Trophoblast cell (in vitro differentiated cells and primary cell): ENCODE measurements at regions not wholly inside any gene's neighbourhood (a gene's known extent, or its start where the extent isn't known, plus 50 kb on each side); places are given as distances from the start of the nearest gene placed in this dataset.

ENCODE experiments used
- DNase-seq, 2 donors: peaks; one replicate each; pipeline ENCODE4 v3.0.0-alpha.2; 2016
- H2AFZ ChIP-seq: 2 replicates; pipeline ENCODE4 v1.6.1; 2013; ENCODE audit warnings: low read length, moderate library complexity, mild to moderate bottlenecking; ENCODE audit not compliant: insufficient read depth, poor library complexity
- H2AK5ac ChIP-seq: 2 replicates; pipeline ENCODE4 v1.6.1; 2013; ENCODE audit warnings: mild to moderate bottlenecking, low read length
- H2BK120ac ChIP-seq: 2 replicates; pipeline ENCODE4 v1.6.1; 2013; ENCODE audit warnings: low read length, mild to moderate bottlenecking, moderate library complexity; ENCODE audit not compliant: insufficient read depth, poor library complexity
- H2BK12ac ChIP-seq: 2 replicates; pipeline ENCODE4 v1.6.1; 2013; ENCODE audit warnings: mild to moderate bottlenecking, low read length, moderate library complexity
- H2BK5ac ChIP-seq: 2 replicates; pipeline ENCODE4 v1.6.1; 2013; ENCODE audit warnings: low read length, low read depth, moderate library complexity, mild to moderate bottlenecking; ENCODE audit not compliant: poor library complexity
- H3K14ac ChIP-seq: 2 replicates; pipeline ENCODE4 v1.6.1; 2013; ENCODE audit warnings: mild to moderate bottlenecking, low read length
- H3K18ac ChIP-seq: 2 replicates; pipeline ENCODE4 v1.6.1; 2013; ENCODE audit warnings: mild to moderate bottlenecking, low read length
- H3K23ac ChIP-seq: 2 replicates; pipeline ENCODE4 v1.6.1; 2013; ENCODE audit warnings: low read length
- H3K27ac ChIP-seq: 2 replicates; pipeline ENCODE4 v1.5.1; 2013; ENCODE audit warnings: low read depth, mild to moderate bottlenecking, inconsistent platforms, low read length, moderate library complexity
- H3K27me3 ChIP-seq: 2 replicates; pipeline ENCODE4 v1.6.1; 2013; ENCODE audit warnings: inconsistent platforms, mild to moderate bottlenecking, low read length, moderate library complexity; ENCODE audit not compliant: insufficient read depth
- H3K36me3 ChIP-seq, 2 experiments: 1 replicate in 1 of 2; 2 replicates in 1 of 2; pipeline ENCODE4 v1.6.1; 2013; ENCODE audit warnings: low read length in 2 of 2, mild to moderate bottlenecking in 2 of 2, moderate library complexity in 1 of 2; ENCODE audit not compliant: insufficient read depth in 2 of 2, control insufficient read depth in 1 of 2
- H3K4ac ChIP-seq: 2 replicates; pipeline ENCODE4 v1.6.1; 2013; ENCODE audit warnings: low read depth, mild to moderate bottlenecking, low read length, moderate library complexity
- H3K4me1 ChIP-seq, 2 experiments: 1 replicate in 1 of 2; 2 replicates in 1 of 2; pipeline ENCODE4 v1.6.1; 2013; ENCODE audit warnings: low read length in 2 of 2, mild to moderate bottlenecking in 2 of 2, moderate library complexity in 1 of 2; ENCODE audit not compliant: insufficient read depth in 2 of 2, control insufficient read depth in 1 of 2
- H3K4me2 ChIP-seq: 2 replicates; pipeline ENCODE4 v1.6.1; 2013; ENCODE audit warnings: inconsistent platforms, mild to moderate bottlenecking, low read length, moderate library complexity
- H3K4me3 ChIP-seq: 2 replicates; pipeline ENCODE4 v1.5.1; 2013; ENCODE audit warnings: mild to moderate bottlenecking, low read depth, low read length, inconsistent platforms
- H3K79me1 ChIP-seq: one replicate; pipeline ENCODE4 v1.6.1; 2013; ENCODE audit warnings: low read length
- H3K79me2 ChIP-seq: 2 replicates; pipeline ENCODE4 v1.6.1; 2013; ENCODE audit warnings: low read length, mild to moderate bottlenecking; ENCODE audit not compliant: control insufficient read depth, insufficient read depth, poor library complexity
- H3K9ac ChIP-seq: 2 replicates; pipeline ENCODE4 v1.6.1; 2013; ENCODE audit warnings: mild to moderate bottlenecking, low read length
- H3K9me3 ChIP-seq: 2 replicates; pipeline ENCODE4 v1.6.1; 2013; ENCODE audit warnings: low read depth, mild to moderate bottlenecking, control low read depth, inconsistent platforms, low read length; ENCODE audit not compliant: insufficient read depth
- H4K12ac ChIP-seq: 2 replicates; pipeline ENCODE4 v1.6.1; 2013; ENCODE audit warnings: low read depth, mild to moderate bottlenecking, low read length, moderate library complexity
- H4K8ac ChIP-seq: 2 replicates; pipeline ENCODE4 v1.6.1; 2013; ENCODE audit warnings: low read depth, mild to moderate bottlenecking, low read length, moderate library complexity
- H4K91ac ChIP-seq: one replicate; pipeline ENCODE4 v1.6.1; 2013; ENCODE audit warnings: low read depth, mild to moderate bottlenecking, low read length, moderate library complexity
- WGBS: extraction: QIAGEN DNeasy Blood & Tissue Kit; methylation state at CpG from one replicate; pipeline ENCODE4 v1.1.7; 2013; ENCODE audit warnings: missing lambda C conversion rate; ENCODE audit not compliant: insufficient read length, insufficient coverage; ENCODE audit errors: extremely low coverage; 5-methylcytosine and 5-hydroxymethylcytosine counted together

DNA sequence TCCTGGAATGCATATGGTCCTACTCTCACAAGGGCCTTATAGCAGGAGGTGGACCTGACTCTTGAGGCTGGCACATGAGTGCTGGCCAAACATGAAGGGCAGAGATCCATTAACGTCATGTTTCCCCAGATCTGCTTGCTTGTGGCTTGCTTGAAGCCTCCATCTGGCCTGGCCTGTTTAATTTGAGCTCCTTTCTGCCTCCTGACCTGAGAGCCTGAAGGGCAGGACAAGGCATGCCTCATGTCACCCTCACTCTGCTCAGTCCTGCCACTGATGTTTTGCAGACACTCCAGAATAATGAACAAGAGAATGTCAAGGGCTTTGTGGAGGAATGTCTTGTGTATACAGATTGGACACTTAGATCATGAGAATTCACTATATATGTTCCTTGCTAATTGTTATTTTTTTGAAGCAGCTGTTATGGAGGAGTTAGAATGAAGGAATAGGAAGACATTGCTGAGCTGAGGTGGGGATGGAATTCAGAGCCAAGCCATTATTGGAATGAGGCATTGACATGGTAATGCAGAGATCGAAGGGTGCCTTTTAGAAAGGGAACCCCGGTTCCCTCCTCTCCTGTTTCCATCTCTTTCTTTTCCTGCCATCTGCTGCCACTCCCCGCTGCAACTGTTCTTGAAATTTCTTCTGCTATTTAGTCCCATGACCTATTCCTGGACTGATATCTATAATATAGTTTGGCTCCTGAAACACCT, 457.0 kb upstream of the PROX1 start:
- no peaks in the 10 kb centered on the region for H3K36me3 ChIP-seq
- no peak overlapping the region for H3K4me3 ChIP-seq
- H2AFZ ChIP-seq, result no peak overlapping the region
- H2BK120ac ChIP-seq, result peak overlapping the region; percentile 23
- DNase-seq, result no peak
- H3K4me1 ChIP-seq, result peaks cover 5 to 14% of the 10 kb centered on the region in 2 experiments
- peak overlapping the region; percentile 28 for H2BK5ac ChIP-seq
- H3K27ac ChIP-seq, result peak overlapping the region; percentile 80
- H3K4ac ChIP-seq, result no peak overlapping the region
- H3K79me2 ChIP-seq, result no peaks in the 10 kb centered on the region
- no peak overlapping the region for H4K8ac ChIP-seq
- H4K91ac ChIP-seq, result no peak overlapping the region
- H3K27me3 ChIP-seq, result no peaks in the 10 kb centered on the region
- H2BK12ac ChIP-seq, result no peak overlapping the region
- no peak overlapping the region for H3K4me2 ChIP-seq
- H3K79me1 ChIP-seq, result peaks cover 3% of the 10 kb centered on the region
- H3K23ac ChIP-seq, result no peak overlapping the region
- H3K14ac ChIP-seq, result no peak overlapping the region
- no peaks in the 10 kb centered on the region for H3K9me3 ChIP-seq
- no peak overlapping the region for H2AK5ac ChIP-seq
- no peak overlapping the region for H3K9ac ChIP-seq
- no CpG with 5 or more reads among the region's 4 CpGs for WGBS
- H3K18ac ChIP-seq, result no peak overlapping the region
- H4K12ac ChIP-seq, result no peak overlapping the region

DNA sequence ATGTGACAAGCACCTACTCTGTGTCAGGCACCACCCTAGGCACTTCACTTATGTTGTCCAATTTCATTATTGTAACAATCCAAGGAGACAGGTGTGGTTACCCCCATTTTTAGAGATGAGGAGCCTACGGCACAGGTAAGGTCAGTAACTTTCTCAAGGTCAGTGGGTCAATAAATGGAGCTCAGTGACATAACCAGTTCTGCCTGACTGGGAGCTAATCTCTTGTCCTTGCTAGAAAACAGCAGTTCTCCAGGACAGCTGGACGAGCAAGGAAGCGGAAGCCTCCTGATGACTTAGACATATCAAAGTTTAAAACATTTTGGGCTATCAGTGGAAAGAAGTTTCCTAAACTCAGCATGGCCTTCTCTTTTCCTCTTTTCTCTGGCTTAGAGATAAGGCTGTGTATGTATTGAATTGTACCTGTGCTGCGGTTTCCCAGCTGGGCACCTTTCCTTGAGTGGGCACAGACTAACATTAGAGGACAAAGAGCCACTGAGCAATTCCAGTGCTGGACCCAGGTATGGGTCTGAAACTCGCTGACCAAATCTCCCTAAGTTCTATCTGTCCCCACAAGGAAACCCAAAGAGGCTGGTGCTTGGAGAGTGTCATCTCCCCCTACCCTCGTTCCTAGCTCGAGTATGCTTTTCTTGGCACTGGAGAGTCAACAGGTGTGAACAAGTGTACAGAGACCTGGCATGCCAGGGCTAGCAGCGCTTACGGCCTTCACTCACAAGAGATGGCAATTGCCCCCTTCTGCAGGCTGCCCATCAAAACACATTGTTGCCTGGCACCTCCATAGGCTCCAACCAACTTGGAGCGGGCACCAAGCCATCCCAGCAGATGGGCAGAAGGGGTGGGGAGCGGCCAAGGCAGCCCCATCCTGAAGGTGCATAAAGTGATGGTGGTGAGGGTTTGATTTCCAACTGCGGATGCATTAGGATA, 456.1 kb upstream of the PROX1 start:
- H3K23ac ChIP-seq, result no peak overlapping the region
- H2BK5ac ChIP-seq, result peak overlapping the region; percentile 22
- no peaks in the 10 kb centered on the region for H3K9me3 ChIP-seq
- H3K27me3 ChIP-seq, result no peaks in the 10 kb centered on the region
- no peaks in the 10 kb centered on the region for H3K79me2 ChIP-seq
- no peaks in the 10 kb centered on the region for H3K36me3 ChIP-seq
- peak overlapping the region; percentile 61 for H3K14ac ChIP-seq
- WGBS, result no CpG with 5 or more reads among the region's 12 CpGs
- H3K4ac ChIP-seq, result no peak overlapping the region
- peak overlapping the region; percentile 0 for H2BK12ac ChIP-seq
- H4K12ac ChIP-seq, result no peak overlapping the region
- H3K27ac ChIP-seq, result no peak overlapping the region
- no peak overlapping the region for H3K9ac ChIP-seq
- peak overlapping the region; percentile 51 for H4K91ac ChIP-seq
- H3K4me3 ChIP-seq, result no peak overlapping the region
- H2AFZ ChIP-seq, result no peak overlapping the region
- no peak overlapping the region for H2AK5ac ChIP-seq
- no peak overlapping the region for H3K18ac ChIP-seq
- no peak overlapping the region for H3K4me2 ChIP-seq
- no peak overlapping the region for H2BK120ac ChIP-seq
- no peak overlapping the region for H4K8ac ChIP-seq
- H3K4me1 ChIP-seq, result peaks cover 5 to 14% of the 10 kb centered on the region in 2 experiments
- DNase-seq, result no peak
- peaks cover 3% of the 10 kb centered on the region for H3K79me1 ChIP-seq

DNA sequence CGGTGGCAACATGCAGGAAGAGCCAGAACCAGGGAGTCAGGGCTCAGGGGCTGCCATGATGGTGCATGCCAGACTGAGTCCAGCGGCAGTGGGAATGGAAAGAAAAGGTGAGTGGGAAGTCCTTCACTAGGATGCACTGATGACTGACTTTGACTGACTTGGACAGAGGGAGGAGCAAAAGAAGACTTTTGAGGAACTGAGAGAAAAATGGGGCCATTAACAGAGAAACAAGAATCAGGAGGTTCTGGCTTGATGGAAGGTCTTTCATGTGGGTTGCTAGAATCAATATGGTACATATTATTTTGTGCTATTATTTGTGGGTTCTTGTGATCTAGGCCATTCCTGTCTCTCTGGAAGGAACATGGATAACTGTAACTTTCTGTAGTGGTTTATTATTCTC, 454.6 kb upstream of the PROX1 start:
- Histone ChIP-seq H2BK5ac (no peak overlapping the region), H3K9me3 (no peaks in the 10 kb centered on the region), H3K4me2 (no peak overlapping the region), H2AFZ (no peak overlapping the region), H3K4me1 (peaks cover 5 to 14% of the 10 kb centered on the region in 2 experiments), H3K14ac (no peak overlapping the region), H3K79me2 (no peaks in the 10 kb centered on the region), H3K27me3 (no peaks in the 10 kb centered on the region), H3K23ac (no peak overlapping the region), H3K79me1 (peaks cover 3% of the 10 kb centered on the region), H2BK12ac (no peak overlapping the region), H4K91ac (no peak overlapping the region), H3K9ac (no peak overlapping the region), H3K4me3 (no peak overlapping the region), H2BK120ac (no peak overlapping the region), H4K8ac (no peak overlapping the region), H3K4ac (no peak overlapping the region), H2AK5ac (no peak overlapping the region), H4K12ac (no peak overlapping the region), H3K18ac (no peak overlapping the region), H3K27ac (no peak overlapping the region), H3K36me3 (no peaks in the 10 kb centered on the region)
- WGBS, result no CpG with 5 or more reads among the region's 2 CpGs
- DNase-seq, result no peak

DNA sequence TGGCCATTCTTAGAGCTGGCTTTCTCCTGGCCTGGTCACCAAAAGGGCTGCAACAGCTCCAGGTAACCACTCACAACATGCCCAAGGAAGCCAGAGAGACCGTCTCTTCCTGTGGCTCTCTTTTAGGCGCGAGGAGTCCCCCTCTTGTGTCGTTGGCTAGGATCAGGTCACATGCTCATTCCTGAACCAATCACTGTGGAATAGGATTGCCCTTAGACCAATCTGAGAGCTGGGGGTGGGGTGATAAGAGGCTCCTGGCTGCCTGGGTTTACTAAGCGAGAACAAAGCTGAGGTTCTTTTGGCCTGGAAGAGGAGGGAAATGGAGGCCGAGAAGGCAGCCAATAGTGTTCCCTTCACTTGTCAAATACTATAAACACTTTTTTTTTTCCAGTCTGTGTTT, 452.1 kb upstream of the PROX1 start:
- no peak for DNase-seq
- Histone ChIP-seq H3K4me2 (no peak overlapping the region), H3K27ac (no peak overlapping the region), H2BK12ac (no peak overlapping the region), H3K23ac (no peak overlapping the region), H3K9ac (no peak overlapping the region), H3K27me3 (no peaks in the 10 kb centered on the region), H3K18ac (no peak overlapping the region), H3K14ac (no peak overlapping the region), H3K9me3 (no peaks in the 10 kb centered on the region), H2BK120ac (no peak overlapping the region), H4K12ac (no peak overlapping the region), H2AK5ac (no peak overlapping the region), H3K4ac (no peak overlapping the region), H3K4me1 (peaks cover 2 to 7% of the 10 kb centered on the region in 2 experiments), H3K36me3 (no peaks in the 10 kb centered on the region), H3K79me2 (no peaks in the 10 kb centered on the region), H2BK5ac (no peak overlapping the region), H4K91ac (no peak overlapping the region), H4K8ac (no peak overlapping the region), H3K79me1 (no peaks in the 10 kb centered on the region), H3K4me3 (no peak overlapping the region), H2AFZ (no peak overlapping the region)
- no CpG with 5 or more reads among the region's 6 CpGs for WGBS
